Transverse colon (tissue), 4 donors: ENCODE measurements at regions not wholly inside any gene's neighbourhood (a gene's known extent, or its start where the extent isn't known, plus 50 kb on each side); places are given as distances from the start of the nearest gene placed in this dataset.
A peak's percentile ranks its signal among the peaks of the same experiment; 100 is the strongest.

Experiments used
- DNase-seq: peaks from one replicate; pipeline ENCODE4 v3.0.0-alpha.2; 2019
- H3K27ac ChIP-seq, 4 donors: fragments of 200-600 bp; sonication (generic); 2 replicates each; pipeline ENCODE4 v1.5.1; 2016 to 2018; ENCODE audit warnings: inconsistent platforms in 4 of 4
- H3K27me3 ChIP-seq: fragments of 200-600 bp; sonication (generic); 2 replicates; pipeline ENCODE4 v1.5.1; 2017; ENCODE audit warnings: inconsistent platforms
- H3K36me3 ChIP-seq, 4 donors: fragments of 200-600 bp; sonication (generic); 2 replicates each; pipeline ENCODE4 v1.5.1; 2017 to 2019; ENCODE audit warnings: inconsistent platforms in 4 of 4
- H3K4me1 ChIP-seq, 4 donors: fragments of 200-600 bp; sonication (generic); 2 replicates each; pipeline ENCODE4 v1.5.1; 2017 to 2020; ENCODE audit warnings: inconsistent platforms in 4 of 4
- H3K4me3 ChIP-seq, 4 donors: fragments of 200-600 bp; sonication (generic); 1 replicate in 1 of 4; 2 replicates in 3 of 4; pipeline versions ENCODE4 v1.5.1 to v1.6.1; 2017 to 2019; ENCODE audit warnings: inconsistent platforms in 4 of 4
- H3K9me3 ChIP-seq, 2 donors: fragments of 200-600 bp; sonication (generic); 2 replicates each; pipeline ENCODE4 v1.5.1; 2017 to 2019; ENCODE audit warnings: inconsistent platforms in 2 of 2
- EP300 ChIP-seq: sonication (generic); formaldehyde crosslinking; IDR thresholded peaks from one replicate; pipeline ENCODE4 v1.6.1; 2017; ENCODE audit warnings: antibody characterized with exemption, low read depth
- POLR2A ChIP-seq: fragments of 450-650 bp; IDR thresholded peaks from one replicate; pipeline ENCODE4 v1.6.1; 2016; ENCODE audit warnings: antibody characterized with exemption, mild to moderate bottlenecking, moderate library complexity
- POLR2AphosphoS5 ChIP-seq, 3 donors: sonication (generic); formaldehyde crosslinking; IDR thresholded peaks; one replicate each; pipeline ENCODE4 v1.6.1; 2016; ENCODE audit warnings: antibody characterized with exemption in 3 of 3
- WGBS, 2 donors: methylation state at CpG; one replicate each; pipeline ENCODE4 v1.1.5; 2018; ENCODE audit warnings: low coverage in 1 of 2; 5-methylcytosine and 5-hydroxymethylcytosine counted together
- in situ Hi-C, 4 donors: fragments of 200-750 bp; cut with MboI; loops; one replicate each; pipeline versions ENCODE4 v1.15.0 to v1.15.1; 2017; ENCODE audit warnings: low sequenced_read_pairs in 3 of 4, low pct_ligation_motif_present in 1 of 4, low pct_unique_long_range_greater_than_20kb in 1 of 4
- intact Hi-C: fragments of 100-400 bp; cut with DNase I; formaldehyde crosslinking; loops from one replicate; pipeline ENCODE4 v1.15.1; 2023; ENCODE audit warnings: low total_unique reads
- TF ChIP-seq, protein P1 (sequence below), 5 experiments: fragments of 200-600 bp in 3 of 5; fragments of 450-650 bp in 2 of 5; sonication (generic) in 3 of 5; IDR thresholded peaks; 1 replicate in 2 of 5; 2 replicates in 3 of 5; pipeline ENCODE4 v1.5.1; 2016 to 2017; ENCODE audit warnings: antibody characterized with exemption in 5 of 5, inconsistent platforms in 3 of 5, mild to moderate bottlenecking in 2 of 5, moderate library complexity in 1 of 5

DNA sequence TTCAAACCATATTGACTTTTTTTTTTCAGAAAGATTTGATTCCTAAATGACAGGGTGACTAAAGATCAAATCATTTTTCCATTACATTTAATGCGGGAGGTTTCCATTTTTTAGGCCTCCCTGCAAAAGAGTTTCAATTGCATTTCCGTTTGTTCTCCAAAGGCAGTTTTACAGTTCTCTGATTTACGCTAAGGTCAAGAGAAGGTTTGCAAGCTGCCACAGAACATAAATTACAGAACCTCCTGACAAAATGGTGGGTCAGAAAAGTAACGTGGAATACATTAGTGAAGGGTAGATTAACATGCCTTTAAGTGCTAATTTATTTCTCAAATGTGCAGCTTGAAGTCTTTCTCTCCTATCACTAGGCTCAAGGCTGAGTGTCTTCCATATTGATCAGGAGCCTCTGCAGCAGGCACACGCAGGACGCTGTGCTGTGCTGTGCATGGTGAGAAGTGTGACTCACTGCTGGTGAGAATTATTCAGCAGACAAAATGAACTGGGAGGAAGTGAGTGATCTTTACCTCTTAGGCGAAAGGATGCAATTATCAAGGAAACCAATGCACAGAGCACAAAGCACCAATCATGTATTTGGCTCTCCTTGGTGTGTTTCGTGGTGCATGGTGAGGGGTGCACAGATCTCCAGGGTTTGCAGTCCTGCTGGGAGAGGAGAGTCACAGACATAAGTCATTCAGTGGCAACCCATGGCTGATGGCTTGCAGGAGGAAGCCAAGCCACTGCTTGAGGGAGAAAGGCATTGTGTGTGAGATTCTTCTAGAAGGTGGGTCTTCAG is 136.3 kb downstream of the TENT4A start:
- in situ Hi-C loops (no loop called here), intact Hi-C loops (no loop called here)

GRCh38 chr5:6850106-6850432 is 136.8 kb downstream of the TENT4A start:
- Histone ChIP-seq H3K27me3 (no peaks in the 10 kb centered on the region), H3K9me3 (peaks cover 0 to 5% of the 10 kb centered on the region in 2 donors), H3K36me3 (no peaks in the 10 kb centered on the region), H3K4me3 (no peak overlapping the region), H3K27ac (no peak overlapping the region), H3K4me1 (no peaks in the 10 kb centered on the region)
- in situ Hi-C loops (no loop called here), intact Hi-C loops (no loop called here)
- DNase-seq, result no peak
- WGBS, 2 donors, result 79% methylated on average over 6 of the region's 6 CpGs; no CpG with 5 or more reads in 1 of the 2 donors
- TF ChIP-seq, protein P1, sequence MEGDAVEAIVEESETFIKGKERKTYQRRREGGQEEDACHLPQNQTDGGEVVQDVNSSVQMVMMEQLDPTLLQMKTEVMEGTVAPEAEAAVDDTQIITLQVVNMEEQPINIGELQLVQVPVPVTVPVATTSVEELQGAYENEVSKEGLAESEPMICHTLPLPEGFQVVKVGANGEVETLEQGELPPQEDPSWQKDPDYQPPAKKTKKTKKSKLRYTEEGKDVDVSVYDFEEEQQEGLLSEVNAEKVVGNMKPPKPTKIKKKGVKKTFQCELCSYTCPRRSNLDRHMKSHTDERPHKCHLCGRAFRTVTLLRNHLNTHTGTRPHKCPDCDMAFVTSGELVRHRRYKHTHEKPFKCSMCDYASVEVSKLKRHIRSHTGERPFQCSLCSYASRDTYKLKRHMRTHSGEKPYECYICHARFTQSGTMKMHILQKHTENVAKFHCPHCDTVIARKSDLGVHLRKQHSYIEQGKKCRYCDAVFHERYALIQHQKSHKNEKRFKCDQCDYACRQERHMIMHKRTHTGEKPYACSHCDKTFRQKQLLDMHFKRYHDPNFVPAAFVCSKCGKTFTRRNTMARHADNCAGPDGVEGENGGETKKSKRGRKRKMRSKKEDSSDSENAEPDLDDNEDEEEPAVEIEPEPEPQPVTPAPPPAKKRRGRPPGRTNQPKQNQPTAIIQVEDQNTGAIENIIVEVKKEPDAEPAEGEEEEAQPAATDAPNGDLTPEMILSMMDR (IDR thresholded peaks at IDR 0.05), result no peak
- TF ChIP-seq POLR2AphosphoS5 (IDR thresholded peaks at IDR 0.05) (no peak), POLR2A (no peak), EP300 (no peak)

More for the DNA sequence above, 136.3 kb downstream of the TENT4A start:
- no peaks in the 10 kb centered on the region for H3K27me3 ChIP-seq
- H3K4me1 ChIP-seq, result no peaks in the 10 kb centered on the region
- no peak for DNase-seq
- WGBS, 2 donors, result 56 to 68% methylated on average over 7 to 8 of the region's 8 CpGs
- no peak overlapping the region for H3K4me3 ChIP-seq
- peaks cover 0 to 5% of the 10 kb centered on the region in 2 donors for H3K9me3 ChIP-seq
- H3K36me3 ChIP-seq, result no peaks in the 10 kb centered on the region
- no peak overlapping the region for H3K27ac ChIP-seq
- TF ChIP-seq, protein P1 (IDR thresholded peaks at IDR 0.05), result no peak
- TF ChIP-seq POLR2A (no peak), POLR2AphosphoS5 (IDR thresholded peaks at IDR 0.05) (no peak), EP300 (no peak)

GRCh38 chr5:6856653-6857052 is 143.4 kb downstream of the TENT4A start:
- WGBS, 2 donors, result 36 to 39% methylated on average over 2 to 5 of the region's 5 CpGs
- no peaks in the 10 kb centered on the region for H3K4me1 ChIP-seq
- peaks cover 0 to 5% of the 10 kb centered on the region in 2 donors for H3K9me3 ChIP-seq
- H3K4me3 ChIP-seq, result no peak overlapping the region
- H3K27ac ChIP-seq, result no peak overlapping the region
- no peaks in the 10 kb centered on the region for H3K27me3 ChIP-seq
- in situ Hi-C loops, result no loop called here
- intact Hi-C loops, result no loop called here
- no peak for TF ChIP-seq EP300
- peak in 1 of 3 donors; percentile 55 for TF ChIP-seq POLR2AphosphoS5 (IDR thresholded peaks at IDR 0.05)
- no peak for TF ChIP-seq POLR2A
- no peak for DNase-seq
- H3K36me3 ChIP-seq, result no peaks in the 10 kb centered on the region

DNA sequence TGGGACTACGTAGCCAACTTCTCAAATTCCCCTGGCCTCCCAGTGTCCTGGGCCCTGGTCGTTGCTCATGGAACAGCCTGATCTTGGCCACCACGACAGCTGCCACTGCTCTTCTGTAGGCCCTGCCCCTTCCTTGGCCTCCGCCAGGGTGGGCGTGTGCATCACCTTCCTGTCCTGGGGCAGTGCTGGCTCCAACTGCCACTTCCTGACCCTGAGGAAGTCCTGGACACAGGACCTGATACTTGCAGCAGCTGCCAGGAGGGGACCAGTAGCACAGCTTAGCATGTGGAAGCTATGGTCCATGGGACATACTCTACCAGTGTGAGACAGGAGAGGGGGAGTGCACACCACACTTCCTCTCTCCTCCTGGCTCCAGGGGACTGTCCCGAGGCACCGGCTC is 145.2 kb downstream of the TENT4A start:
- H3K27ac ChIP-seq, result no peak overlapping the region
- H3K4me3 ChIP-seq, result no peak overlapping the region
- H3K9me3 ChIP-seq, result no peaks in the 10 kb centered on the region
- WGBS, 2 donors, result 70 to 80% methylated on average over 1 to 7 of the region's 7 CpGs
- DNase-seq, result no peak
- H3K4me1 ChIP-seq, result no peaks in the 10 kb centered on the region
- no peaks in the 10 kb centered on the region for H3K27me3 ChIP-seq
- intact Hi-C loops (no loop called here), in situ Hi-C loops (no loop called here)
- H3K36me3 ChIP-seq, result no peaks in the 10 kb centered on the region
- TF ChIP-seq POLR2A (no peak), POLR2AphosphoS5 (IDR thresholded peaks at IDR 0.05) (no peak), EP300 (no peak)
- TF ChIP-seq, protein P1 (IDR thresholded peaks at IDR 0.05), result no peak

DNA sequence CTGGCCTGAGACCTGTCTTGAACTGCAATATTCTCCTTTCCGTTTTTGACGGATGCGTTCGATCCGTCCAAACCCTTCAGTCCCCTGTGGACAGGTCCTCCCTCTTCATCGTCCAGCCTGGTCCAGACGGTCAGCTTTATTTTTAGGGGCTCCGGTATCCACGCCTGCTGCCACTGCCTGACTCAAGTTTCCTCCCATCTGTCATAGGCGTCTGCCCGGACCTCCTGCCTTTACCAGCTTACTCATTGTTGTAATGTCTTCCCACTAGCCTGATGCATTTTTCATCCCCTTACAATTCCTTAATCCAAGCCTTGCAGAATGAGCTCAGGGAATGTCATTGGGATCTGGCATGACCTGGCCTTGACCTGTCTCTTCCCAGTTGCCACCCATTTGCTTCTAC is 145.8 kb downstream of the TENT4A start:
- no peaks in the 10 kb centered on the region for H3K36me3 ChIP-seq
- no peaks in the 10 kb centered on the region for H3K4me1 ChIP-seq
- H3K27me3 ChIP-seq, result no peaks in the 10 kb centered on the region
- no peak for DNase-seq
- in situ Hi-C loops, result no loop called here
- H3K9me3 ChIP-seq, result no peaks in the 10 kb centered on the region
- TF ChIP-seq, protein P1 (IDR thresholded peaks at IDR 0.05), result no peak
- H3K27ac ChIP-seq, result no peak overlapping the region
- no peak overlapping the region for H3K4me3 ChIP-seq
- intact Hi-C loops, result no loop called here
- WGBS, 2 donors, result 91 to 100% methylated on average over 7 to 11 of the region's 11 CpGs
